CD14-positive monocyte (primary cell): ENCODE measurements at regions not wholly inside any gene's neighbourhood (a gene's known extent, or its start where the extent isn't known, plus 50 kb on each side); places are given as distances from the start of the nearest gene placed in this dataset. TPM values are rescaled to one million over a fixed set of nuclear protein-coding genes. Genes with fewer than 3 reads are reported as not detected.
"Not testable (repeated sequence)": the region's sequence is repeated elsewhere in the genome, so short reads cannot be mapped to it uniquely, and the experiment has no call there.

Source experiments
- DNase-seq, 3 donors: peaks; one replicate each; pipeline ENCODE4 v3.0.0-alpha.2; 2011 to 2022
- H2AFZ ChIP-seq: 2 replicates; pipeline ENCODE4 v1.6.0; 2012; ENCODE audit warnings: mild to moderate bottlenecking, low read depth, low read length, inconsistent platforms; ENCODE audit not compliant: insufficient read depth, poor library complexity, severe bottlenecking
- H3K27ac ChIP-seq, 2 donors: 1 replicate in 1 of 2; 2 replicates in 1 of 2; pipeline ENCODE4 v1.5.1; 2012 to 2013; ENCODE audit warnings: low read length in 2 of 2, control low read depth in 1 of 2, inconsistent platforms in 1 of 2, low read depth in 1 of 2, mild to moderate bottlenecking in 1 of 2
- H3K27me3 ChIP-seq, 2 donors: one replicate each; pipeline versions ENCODE4 v1.6.0 to v1.6.1; 2011 to 2013; ENCODE audit warnings: low read length in 2 of 2; ENCODE audit not compliant: control insufficient read depth in 2 of 2, insufficient read depth in 2 of 2
- H3K36me3 ChIP-seq, 2 donors: replicated peaks in 1 of 2; 1 replicate in 1 of 2; 2 replicates in 1 of 2; pipeline versions ENCODE4 v1.5.1 to v1.6.1; 2012 to 2013; ENCODE audit warnings: low read length in 2 of 2, control low read depth in 1 of 2, inconsistent platforms in 1 of 2, mild to moderate bottlenecking in 1 of 2; ENCODE audit not compliant: insufficient read depth in 2 of 2, control insufficient read depth in 1 of 2
- H3K4me1 ChIP-seq, 2 donors: 1 replicate in 1 of 2; 2 replicates in 1 of 2; pipeline versions ENCODE4 v1.5.1 to v1.6.1; 2012 to 2013; ENCODE audit warnings: low read length in 2 of 2, control low read depth in 1 of 2, inconsistent platforms in 1 of 2, mild to moderate bottlenecking in 1 of 2, moderate library complexity in 1 of 2; ENCODE audit not compliant: insufficient read depth in 2 of 2, control insufficient read depth in 1 of 2
- H3K4me2 ChIP-seq: replicated peaks from 2 replicates; pipeline ENCODE3; 2012; ENCODE audit warnings: low read length, moderate library complexity, mild to moderate bottlenecking; ENCODE audit not compliant: poor library complexity, severe bottlenecking; ENCODE audit errors: extremely low read depth
- H3K4me3 ChIP-seq, 3 experiments: fragments of 200-600 bp in 1 of 3; sonication (generic) in 1 of 3; replicated peaks in 1 of 3; 1 replicate in 2 of 3; 2 replicates in 1 of 3; pipeline ENCODE4 v1.5.1; 2011 to 2013; ENCODE audit warnings: low read length in 3 of 3, mild to moderate bottlenecking in 3 of 3, control low read depth in 2 of 3, low read depth in 2 of 3, inconsistent platforms in 1 of 3, moderate library complexity in 1 of 3
- H3K79me2 ChIP-seq: 2 replicates; pipeline ENCODE4 v1.6.0; 2012; ENCODE audit warnings: mild to moderate bottlenecking, control low read depth, inconsistent platforms, low read length, moderate library complexity; ENCODE audit not compliant: insufficient read depth
- H3K9ac ChIP-seq: 2 replicates; pipeline ENCODE4 v1.6.0; 2017; ENCODE audit warnings: low read length, mild to moderate bottlenecking; ENCODE audit not compliant: insufficient read depth, poor library complexity, severe bottlenecking
- H3K9me3 ChIP-seq, 2 donors: replicated peaks in 1 of 2; 1 replicate in 1 of 2; 2 replicates in 1 of 2; pipeline versions ENCODE4 v1.5.1 to v1.6.1; 2012 to 2013; ENCODE audit warnings: low read length in 2 of 2, control low read depth in 1 of 2; ENCODE audit not compliant: control insufficient read depth in 1 of 2, insufficient read depth in 1 of 2
- H4K20me1 ChIP-seq: 2 replicates; pipeline ENCODE4 v1.6.0; 2012; ENCODE audit warnings: mild to moderate bottlenecking, low read length, control low read depth, moderate library complexity; ENCODE audit not compliant: insufficient read depth
- H3K27ac Mint-ChIP-seq, 7 donors: one replicate each; pipeline ENCODE4 v1.8.0; 2020; ENCODE audit warnings: mild to moderate bottlenecking in 7 of 7, mixed read lengths in 7 of 7, moderate library complexity in 6 of 7, inconsistent platforms in 2 of 7
- H3K27me3 Mint-ChIP-seq, 3 donors: one replicate each; pipeline ENCODE4 v1.8.0; 2021 to 2022; ENCODE audit warnings: low read depth in 3 of 3, mild to moderate bottlenecking in 3 of 3, mixed read lengths in 3 of 3, moderate library complexity in 3 of 3, inconsistent platforms in 1 of 3
- H3K36me3 Mint-ChIP-seq, 2 donors: one replicate each; pipeline ENCODE4 v1.8.0; 2020; ENCODE audit warnings: mixed read lengths in 2 of 2, inconsistent platforms in 1 of 2, mild to moderate bottlenecking in 1 of 2
- H3K4me1 Mint-ChIP-seq: one replicate; pipeline ENCODE4 v1.8.0; 2020; ENCODE audit warnings: mild to moderate bottlenecking, mixed read lengths
- H3K4me3 Mint-ChIP-seq, 2 donors: one replicate each; pipeline ENCODE4 v1.8.0; 2020; ENCODE audit warnings: mild to moderate bottlenecking in 2 of 2, mixed read lengths in 2 of 2, moderate library complexity in 1 of 2
- H3K9me3 Mint-ChIP-seq, 7 donors: one replicate each; pipeline ENCODE4 v1.8.0; 2020 to 2022; ENCODE audit warnings: mixed read lengths in 7 of 7, mild to moderate bottlenecking in 6 of 7, moderate library complexity in 6 of 7, inconsistent platforms in 2 of 7
- WGBS: methylation state at CpG from one replicate; pipeline ENCODE4 v1.1.5; 2013; ENCODE audit warnings: missing lambda C conversion rate; ENCODE audit not compliant: insufficient coverage; 5-methylcytosine and 5-hydroxymethylcytosine counted together
- intact Hi-C, 2 donors: fragments of 100-400 bp; cut with micrococcal nuclease; formaldehyde crosslinking; loops; one replicate each; pipeline versions ENCODE4 v1.15.0 to v1.15.1; 2023
- small RNA-seq: library from RNA; depleted of rRNA; stranded (forward); fragments of <200 nt; gene quantifications from one replicate; pipeline ENCODE3, GENCODE V24; 2012; ENCODE audit warnings: low read depth; ENCODE audit not compliant: insufficient read length

GRCh38 chr1:149418782-149419181 is 56.1 kb upstream of the NBPF19 start:
- H3K27me3 Mint-ChIP-seq, H3K4me1 ChIP-seq, H2AFZ ChIP-seq, H3K9me3 ChIP-seq, H3K4me3 ChIP-seq, H3K4me3 Mint-ChIP-seq, H3K36me3 ChIP-seq, intact Hi-C loops, H3K27me3 ChIP-seq, DNase-seq, H3K9ac ChIP-seq, H3K27ac ChIP-seq, H3K79me2 ChIP-seq, H3K4me1 Mint-ChIP-seq, H3K4me2 ChIP-seq, H3K36me3 Mint-ChIP-seq, H3K9me3 Mint-ChIP-seq, H4K20me1 ChIP-seq: not testable (repeated sequence)
- WGBS: 100% methylated on average over 3 of the region's 3 CpGs
- peak overlapping the region in 1 of 7 donors; percentile 66 for H3K27ac Mint-ChIP-seq

- H3K27ac ChIP-seq, H3K79me2 ChIP-seq, intact Hi-C loops, H3K4me3 Mint-ChIP-seq, H3K4me1 ChIP-seq, H3K36me3 Mint-ChIP-seq, H3K27me3 Mint-ChIP-seq, H3K9me3 Mint-ChIP-seq, H3K4me1 Mint-ChIP-seq, H3K27ac Mint-ChIP-seq, H3K36me3 ChIP-seq, DNase-seq, H3K4me3 ChIP-seq, H4K20me1 ChIP-seq, H2AFZ ChIP-seq, H3K27me3 ChIP-seq, H3K9ac ChIP-seq, H3K4me2 ChIP-seq, H3K9me3 ChIP-seq: not testable (repeated sequence)
- WGBS: no CpG with 5 or more reads among the region's 5 CpGs
Measured at GRCh38 chr1:149423122-149423521, 51.7 kb upstream of the NBPF19 start.

Small RNA genes lying in the stretch of these regions (small RNA-seq; reads per million reads assigned to genes)
- gene RF00100: 1,239 reads per million, percentile 99 among the genes with 10 or more reads in this experiment
- gene RNU1-59P: not detected
